NCI-H1105 treated with DMSO at 0.1 percent for 48 hours (cell line): ENCODE measurements at regions not wholly inside any gene's neighbourhood (a gene's known extent, or its start where the extent isn't known, plus 50 kb on each side); places are given as distances from the start of the nearest gene placed in this dataset.
"Not testable (repeated sequence)": the region's sequence is repeated elsewhere in the genome, so short reads cannot be mapped to it uniquely, and the experiment has no call there.

ENCODE experiments used
- DNase-seq: peaks from one replicate; lab custom pipeline; 2025; lab: John Stamatoyannopoulos, UW

- DNase-seq = no peak
These were observed 187.8 kb downstream of the ANKRD60 start for GRCh38 chr20:58040447-58041290.

- DNase-seq = no peak
These were observed 189.0 kb downstream of the ANKRD60 start for GRCh38 chr20:58039274-58040092.

- no peak for DNase-seq
These were observed 190.3 kb downstream of the ANKRD60 start for GRCh38 chr20:58038123-58038654.

GRCh38 chr20:58037631-58038030, 190.8 kb downstream of the ANKRD60 start:
- DNase-seq = no peak

GRCh38 chr20:58033026-58033536, 195.4 kb downstream of the ANKRD60 start:
- DNase-seq = no peak

GRCh38 chr20:58032599-58032998, 195.9 kb downstream of the ANKRD60 start:
- no peak for DNase-seq

- not testable (repeated sequence) for DNase-seq
These were observed 197.1 kb downstream of the ANKRD60 start for GRCh38 chr20:58031350-58031749.

- no peak for DNase-seq
These were observed 200.3 kb downstream of the ANKRD60 start for GRCh38 chr20:58028123-58028522.

- no peak for DNase-seq
These were observed 202.1 kb downstream of the ANKRD60 start for GRCh38 chr20:58026361-58026760.

- DNase-seq = no peak
These were observed 203.2 kb downstream of the ANKRD60 start for GRCh38 chr20:58025233-58025632.

GRCh38 chr20:58024241-58024721, 204.2 kb downstream of the ANKRD60 start:
- DNase-seq = no peak

- no peak for DNase-seq
These were observed 204.7 kb downstream of the ANKRD60 start for GRCh38 chr20:58023781-58024180.

GRCh38 chr20:58023346-58023745, 205.1 kb downstream of the ANKRD60 start:
- no peak for DNase-seq

GRCh38 chr20:58022711-58023110, 205.7 kb downstream of the ANKRD60 start:
- no peak for DNase-seq

GRCh38 chr20:58021481-58021880, 207.0 kb downstream of the ANKRD60 start:
- no peak for DNase-seq

- no peak for DNase-seq
These were observed 207.6 kb downstream of the ANKRD60 start for GRCh38 chr20:58020656-58021454.

GRCh38 chr20:58019850-58020625, 208.4 kb downstream of the ANKRD60 start:
- no peak for DNase-seq

- no peak for DNase-seq
These were observed 209.2 kb downstream of the ANKRD60 start for GRCh38 chr20:58019027-58019849.

- no peak for DNase-seq
These were observed 209.9 kb downstream of the ANKRD60 start for GRCh38 chr20:58018590-58018989.

- no peak for DNase-seq
These were observed 210.4 kb downstream of the ANKRD60 start for GRCh38 chr20:58017970-58018530.
